T-helper 2 cell treated with Interferon-gamma antibody and Interleukin-4, amounts not matched to agents 100 ng/mL and 5 ng/mL, for 36 hours (primary cell): ENCODE measurements at regions not wholly inside any gene's neighbourhood (a gene's known extent, or its start where the extent isn't known, plus 50 kb on each side); places are given as distances from the start of the nearest gene placed in this dataset.

Source experiments
- intact Hi-C: fragments of 100-400 bp; cut with micrococcal nuclease; formaldehyde crosslinking; loops from one replicate; pipeline ENCODE4 v1.15.1; 2023

GRCh38 chr2:64331114-64331645 is 122.8 kb upstream of the LGALSL start:
- intact Hi-C loops: loop anchor here (1.0 to 2.0 kb wide), 6 partner anchors 157 to 542 kb away; partner anchors contain the start of gene AFTPH

GRCh38 chr2:64331849-64332699 is 121.9 kb upstream of the LGALSL start:
- intact Hi-C loops: loop anchor here (1.0 to 2.0 kb wide), 6 partner anchors 156 to 541 kb away; partner anchors contain the start of gene AFTPH

GRCh38 chr2:64336171-64336570 is 117.8 kb upstream of the LGALSL start:
- intact Hi-C loops: no loop called here

- intact Hi-C loops: no loop called here
Measured at GRCh38 chr2:64337314-64337713, 116.6 kb upstream of the LGALSL start.

- intact Hi-C loops: no loop called here
Measured at GRCh38 chr2:64338108-64338507, 115.9 kb upstream of the LGALSL start.

- intact Hi-C loops: no loop called here
Measured at GRCh38 chr2:64338910-64339500, 115.0 kb upstream of the LGALSL start.

- intact Hi-C loops: no loop called here
Measured at GRCh38 chr2:64341461-64341860, 112.5 kb upstream of the LGALSL start.

- intact Hi-C loops: no loop called here
Measured at GRCh38 chr2:64342195-64343099, 111.5 kb upstream of the LGALSL start.

- intact Hi-C loops: no loop called here
Measured at GRCh38 chr2:64344999-64345576, 108.9 kb upstream of the LGALSL start.

GRCh38 chr2:64345998-64346397 is 108.0 kb upstream of the LGALSL start:
- intact Hi-C loops: no loop called here

GRCh38 chr2:64348386-64349130 is 105.4 kb upstream of the LGALSL start:
- intact Hi-C loops: no loop called here

GRCh38 chr2:64349131-64349530 is 104.8 kb upstream of the LGALSL start:
- intact Hi-C loops: no loop called here

- intact Hi-C loops: no loop called here
Measured at GRCh38 chr2:64350996-64351395, 103.0 kb upstream of the LGALSL start.

- intact Hi-C loops: no loop called here
Measured at GRCh38 chr2:64352292-64352691, 101.7 kb upstream of the LGALSL start.

GRCh38 chr2:64354857-64355680 is 98.9 kb upstream of the LGALSL start:
- intact Hi-C loops: no loop called here

- intact Hi-C loops: no loop called here
Measured at GRCh38 chr2:64356906-64357305, 97.1 kb upstream of the LGALSL start.

GRCh38 chr2:64359171-64359891 is 94.6 kb upstream of the LGALSL start:
- intact Hi-C loops: no loop called here

GRCh38 chr2:64359892-64360657 is 93.9 kb upstream of the LGALSL start:
- intact Hi-C loops: no loop called here
